Testis (tissue), 2 donors: ENCODE measurements at regions not wholly inside any gene's neighbourhood (a gene's known extent, or its start where the extent isn't known, plus 50 kb on each side); places are given as distances from the start of the nearest gene placed in this dataset.

Experiments used
- DNase-seq: peaks from one replicate; pipeline ENCODE4 v3.0.0-alpha.2; 2019
- H3K27ac ChIP-seq, 2 donors: fragments of 200-600 bp; sonication (generic); one replicate each; pipeline ENCODE4 v1.5.1; 2019
- H3K27me3 ChIP-seq: fragments of 200-600 bp; sonication (generic); one replicate; pipeline ENCODE4 v1.5.1; 2019
- H3K36me3 ChIP-seq: fragments of 200-600 bp; sonication (generic); one replicate; pipeline ENCODE4 v1.5.1; 2017; ENCODE audit warnings: low read depth; ENCODE audit errors: missing control alignments
- H3K4me1 ChIP-seq: fragments of 200-600 bp; sonication (generic); one replicate; pipeline ENCODE4 v1.5.1; 2019
- H3K4me3 ChIP-seq, 2 donors: fragments of 200-600 bp; sonication (generic); one replicate each; pipeline ENCODE4 v1.5.1; 2017 to 2019
- H3K9me3 ChIP-seq: fragments of 200-600 bp; sonication (generic); one replicate; pipeline ENCODE4 v1.5.1; 2017
- POLR2A ChIP-seq: fragments of 450-650 bp; IDR thresholded peaks from one replicate; pipeline ENCODE4 v1.6.1; 2017; ENCODE audit warnings: antibody characterized with exemption, mild to moderate bottlenecking, moderate library complexity
- WGBS, 2 donors: methylation state at CpG; one replicate each; pipeline ENCODE4 v1.1.5; 2018; 5-methylcytosine and 5-hydroxymethylcytosine counted together
- intact Hi-C: fragments of 100-400 bp; cut with DNase I; formaldehyde crosslinking; loops from one replicate; pipeline ENCODE4 v1.15.1; 2023; ENCODE audit warnings: low total_unique reads
- TF ChIP-seq, protein P1 (sequence below), 3 experiments: fragments of 450-650 bp in 2 of 3; fragments of 200-600 bp in 1 of 3; sonication (generic) in 1 of 3; IDR thresholded peaks; one replicate each; pipeline ENCODE4 v1.5.1; 2016 to 2019; ENCODE audit warnings: antibody characterized with exemption in 3 of 3, mild to moderate bottlenecking in 2 of 3, moderate library complexity in 1 of 3

DNA sequence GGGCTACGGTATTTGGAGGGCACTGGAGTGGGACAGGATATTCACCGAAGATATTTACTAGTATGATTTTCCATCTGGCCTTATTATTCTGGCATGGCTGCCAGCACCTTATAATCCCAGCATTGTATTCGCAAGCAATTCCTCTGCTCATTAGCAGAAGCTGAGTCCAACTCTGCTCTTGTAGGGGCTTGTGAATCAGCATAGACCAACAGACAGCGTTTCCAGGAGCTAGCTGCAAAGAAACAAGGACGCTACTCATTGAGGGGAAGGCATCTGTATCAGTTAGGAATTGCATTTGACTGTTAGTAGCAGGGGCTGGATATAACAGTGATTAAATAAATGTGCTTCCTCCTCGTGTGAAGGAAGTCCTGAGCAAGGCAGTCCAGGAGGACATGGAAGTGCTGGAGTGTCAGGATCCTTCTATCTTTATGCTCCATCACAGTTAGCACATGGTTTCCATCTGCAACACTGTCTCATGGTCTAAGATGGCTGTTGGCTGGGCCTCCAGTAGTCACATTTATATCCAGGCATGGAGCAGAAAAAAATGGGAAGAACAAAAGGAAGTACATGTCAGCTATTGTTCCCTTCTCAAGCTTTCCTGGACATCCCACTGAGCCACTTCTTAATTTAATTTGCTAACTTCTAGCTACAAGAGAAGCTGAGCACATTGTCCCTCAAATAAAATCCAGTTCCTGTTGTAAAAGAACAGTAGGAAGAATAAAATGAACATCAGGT lies 214.1 kb downstream of the C1D start:
- TF ChIP-seq, protein P1, sequence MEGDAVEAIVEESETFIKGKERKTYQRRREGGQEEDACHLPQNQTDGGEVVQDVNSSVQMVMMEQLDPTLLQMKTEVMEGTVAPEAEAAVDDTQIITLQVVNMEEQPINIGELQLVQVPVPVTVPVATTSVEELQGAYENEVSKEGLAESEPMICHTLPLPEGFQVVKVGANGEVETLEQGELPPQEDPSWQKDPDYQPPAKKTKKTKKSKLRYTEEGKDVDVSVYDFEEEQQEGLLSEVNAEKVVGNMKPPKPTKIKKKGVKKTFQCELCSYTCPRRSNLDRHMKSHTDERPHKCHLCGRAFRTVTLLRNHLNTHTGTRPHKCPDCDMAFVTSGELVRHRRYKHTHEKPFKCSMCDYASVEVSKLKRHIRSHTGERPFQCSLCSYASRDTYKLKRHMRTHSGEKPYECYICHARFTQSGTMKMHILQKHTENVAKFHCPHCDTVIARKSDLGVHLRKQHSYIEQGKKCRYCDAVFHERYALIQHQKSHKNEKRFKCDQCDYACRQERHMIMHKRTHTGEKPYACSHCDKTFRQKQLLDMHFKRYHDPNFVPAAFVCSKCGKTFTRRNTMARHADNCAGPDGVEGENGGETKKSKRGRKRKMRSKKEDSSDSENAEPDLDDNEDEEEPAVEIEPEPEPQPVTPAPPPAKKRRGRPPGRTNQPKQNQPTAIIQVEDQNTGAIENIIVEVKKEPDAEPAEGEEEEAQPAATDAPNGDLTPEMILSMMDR (IDR thresholded peaks at IDR 0.05), result no peak
- no peak for TF ChIP-seq POLR2A
- Histone ChIP-seq H3K9me3 (no peaks in the 10 kb centered on the region), H3K4me1 (peaks cover 8% of the 10 kb centered on the region), H3K27ac (no peak overlapping the region), H3K4me3 (no peak overlapping the region), H3K36me3 (no peaks in the 10 kb centered on the region), H3K27me3 (no peaks in the 10 kb centered on the region)
- DNase-seq, result no peak
- WGBS, 2 donors, result 72 to 81% methylated on average over 6 of the region's 6 CpGs
- intact Hi-C loops, result no loop called here

DNA sequence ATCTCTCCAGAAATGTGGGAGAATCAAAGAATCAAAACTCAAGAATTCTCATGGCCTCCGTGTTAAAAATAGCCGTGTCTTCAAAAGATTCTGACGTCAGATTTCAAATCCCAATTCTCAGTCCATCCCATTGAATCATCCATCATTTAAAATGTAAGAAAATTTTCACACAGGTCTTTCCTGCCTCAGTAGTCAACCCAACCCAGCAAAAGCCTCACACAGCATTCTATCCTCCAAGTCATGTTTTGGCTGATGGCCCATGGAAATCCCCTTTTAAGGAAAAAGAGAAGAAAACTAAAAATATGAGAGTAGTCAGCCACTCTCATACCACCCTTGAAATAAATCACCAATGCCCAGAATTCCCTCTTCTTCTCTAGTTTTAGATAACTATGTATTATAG lies 211.8 kb downstream of the C1D start:
- no peak overlapping the region for H3K27ac ChIP-seq
- 89 to 94% methylated on average over 3 of the region's 3 CpGs for WGBS, 2 donors
- H3K27me3 ChIP-seq, result no peaks in the 10 kb centered on the region
- no peak overlapping the region for H3K4me3 ChIP-seq
- H3K4me1 ChIP-seq, result peaks cover 3% of the 10 kb centered on the region
- TF ChIP-seq POLR2A, result no peak
- TF ChIP-seq, protein P1 (IDR thresholded peaks at IDR 0.05), result no peak
- DNase-seq, result no peak
- no peaks in the 10 kb centered on the region for H3K36me3 ChIP-seq
- H3K9me3 ChIP-seq, result no peaks in the 10 kb centered on the region
- intact Hi-C loops, result no loop called here

- Histone ChIP-seq H3K9me3 (no peaks in the 10 kb centered on the region), H3K27ac (no peak overlapping the region), H3K4me1 (no peaks in the 10 kb centered on the region), H3K36me3 (no peaks in the 10 kb centered on the region), H3K27me3 (no peaks in the 10 kb centered on the region), H3K4me3 (no peak overlapping the region)
- DNase-seq, result no peak
- TF ChIP-seq, protein P1 (IDR thresholded peaks at IDR 0.05), result no peak
- TF ChIP-seq POLR2A, result no peak
- intact Hi-C loops, result no loop called here
- WGBS, 2 donors, result 77% methylated on average over 8 of the region's 8 CpGs
These were observed 210.6 kb downstream of the C1D start for GRCh38 chr2:67851956-67852824.

GRCh38 chr2:67854103-67854743 lies 208.6 kb downstream of the C1D start:
- Histone ChIP-seq H3K27me3 (no peaks in the 10 kb centered on the region), H3K27ac (no peak overlapping the region), H3K9me3 (no peaks in the 10 kb centered on the region), H3K36me3 (no peaks in the 10 kb centered on the region), H3K4me3 (no peak overlapping the region), H3K4me1 (no peaks in the 10 kb centered on the region)
- no peak for DNase-seq
- WGBS, 2 donors, result 59 to 73% methylated on average over 6 of the region's 6 CpGs
- TF ChIP-seq POLR2A, result no peak
- TF ChIP-seq, protein P1 (IDR thresholded peaks at IDR 0.05), result no peak
- intact Hi-C loops, result no loop called here
